ENCODE measurements at regions not wholly inside any gene's neighbourhood (a gene's known extent, or its start where the extent isn't known, plus 50 kb on each side); places are given as distances from the start of the nearest gene placed in this dataset.

DNA sequence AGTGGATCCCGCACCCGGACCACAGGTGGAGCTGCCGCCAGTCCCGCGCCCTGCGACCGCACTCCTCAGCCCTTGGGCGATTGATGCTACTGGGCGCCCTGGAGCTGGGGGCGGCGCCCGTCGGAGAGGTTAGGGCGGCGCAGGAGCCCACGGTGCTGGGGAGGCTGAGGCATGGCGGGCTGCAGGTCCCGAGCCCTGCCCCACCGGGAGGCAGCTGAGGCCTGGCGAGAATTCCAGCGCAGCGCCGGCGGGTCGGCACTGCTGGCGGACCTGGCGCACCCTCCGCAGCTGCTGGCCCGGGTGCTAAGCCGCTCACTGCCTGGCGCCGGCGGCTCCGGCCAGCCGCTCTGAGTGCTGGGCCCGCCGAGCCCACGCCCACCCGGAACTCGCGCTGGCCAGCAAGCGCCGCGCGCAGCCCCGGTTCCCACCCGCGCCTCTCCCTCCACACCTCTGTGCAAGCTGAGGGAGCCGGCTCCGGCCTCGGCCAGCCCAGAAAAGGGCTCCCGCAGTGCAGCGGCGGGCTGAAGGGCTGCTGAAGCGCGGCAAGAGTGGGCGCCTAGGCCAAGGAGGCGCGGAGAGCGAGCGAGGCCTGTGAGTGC lies 1256.5 kb downstream of the STIM2 start:
- DNase-seq, result no peak

- no peak for DNase-seq
These were observed 1285.5 kb downstream of the STIM2 start for GRCh38 chr4:28146191-28146590.

- DNase-seq, result no peak
These were observed 1287.6 kb downstream of the STIM2 start for GRCh38 chr4:28148221-28148620.

GRCh38 chr4:28149762-28150161 lies 1289.1 kb downstream of the STIM2 start:
- DNase-seq, result no peak

GRCh38 chr4:28151314-28151713 lies 1290.7 kb downstream of the STIM2 start:
- no peak for DNase-seq

DNA sequence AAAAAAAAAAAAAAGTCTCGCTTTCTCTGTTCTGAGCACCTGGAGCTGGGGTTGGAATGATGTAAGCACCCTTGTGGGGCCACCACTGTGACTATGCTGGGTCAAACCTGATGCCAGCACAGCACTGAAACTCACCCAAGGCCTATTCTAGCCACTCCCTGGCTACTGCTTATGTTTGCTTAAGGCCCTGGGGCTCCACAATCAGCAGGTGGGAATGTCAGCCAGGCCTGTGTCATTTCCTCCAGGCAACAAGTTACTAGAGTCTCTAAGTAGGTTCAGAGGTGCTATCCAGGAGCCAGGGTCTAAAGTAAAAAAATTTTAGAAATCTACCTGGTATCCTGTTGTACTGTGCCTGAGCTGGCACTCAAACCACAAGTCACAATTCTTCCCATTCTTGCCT lies 1306.8 kb downstream of the STIM2 start:
- no peak for DNase-seq

DNA sequence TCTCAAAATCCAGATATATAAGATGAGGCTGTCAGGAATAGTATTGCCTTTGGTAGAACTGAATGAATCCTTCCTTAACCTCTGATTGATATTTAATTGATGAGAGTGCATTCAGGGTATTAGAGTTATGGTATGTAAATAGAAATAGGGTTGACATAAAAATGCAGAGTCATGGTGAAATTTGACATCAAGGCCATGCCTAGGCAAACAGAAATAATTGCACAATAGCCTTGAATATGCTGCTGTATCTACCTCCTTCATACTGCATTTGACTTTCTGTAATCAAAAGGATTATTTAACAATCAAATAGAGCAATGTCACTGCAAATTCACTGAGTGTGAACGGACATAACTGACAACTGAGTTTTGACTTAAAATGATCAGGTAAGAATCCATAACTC lies 1316.3 kb downstream of the STIM2 start:
- no peak for DNase-seq

DNA sequence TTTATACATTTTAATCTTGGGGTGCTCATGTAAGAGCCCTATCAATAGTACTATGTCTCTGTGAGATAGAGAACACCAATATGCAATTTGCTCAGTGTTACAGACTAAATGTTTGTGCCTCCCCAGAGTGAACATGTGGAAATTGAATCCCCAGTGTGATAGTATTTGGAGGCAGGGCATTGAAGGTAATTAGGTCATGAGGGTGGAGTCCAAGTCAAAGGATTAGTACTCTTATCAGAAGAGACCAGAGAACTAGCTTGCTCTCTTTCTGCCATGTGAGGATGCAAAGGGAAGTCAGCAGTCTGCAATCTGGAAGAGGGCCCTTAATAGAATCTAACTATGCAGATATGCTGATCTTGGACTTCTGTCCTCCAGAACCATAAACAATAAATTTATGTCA lies 1317.0 kb downstream of the STIM2 start:
- no peak for DNase-seq

GRCh38 chr4:28179126-28179525 lies 1318.5 kb downstream of the STIM2 start:
- no peak for DNase-seq

GRCh38 chr4:28209371-28209924 lies 1348.8 kb downstream of the STIM2 start:
- DNase-seq, result no peak

- no peak for DNase-seq
These were observed 1351.2 kb downstream of the STIM2 start for GRCh38 chr4:28211676-28212470.

- no peak for DNase-seq
These were observed 1360.9 kb downstream of the STIM2 start for GRCh38 chr4:28221536-28221935.

DNA sequence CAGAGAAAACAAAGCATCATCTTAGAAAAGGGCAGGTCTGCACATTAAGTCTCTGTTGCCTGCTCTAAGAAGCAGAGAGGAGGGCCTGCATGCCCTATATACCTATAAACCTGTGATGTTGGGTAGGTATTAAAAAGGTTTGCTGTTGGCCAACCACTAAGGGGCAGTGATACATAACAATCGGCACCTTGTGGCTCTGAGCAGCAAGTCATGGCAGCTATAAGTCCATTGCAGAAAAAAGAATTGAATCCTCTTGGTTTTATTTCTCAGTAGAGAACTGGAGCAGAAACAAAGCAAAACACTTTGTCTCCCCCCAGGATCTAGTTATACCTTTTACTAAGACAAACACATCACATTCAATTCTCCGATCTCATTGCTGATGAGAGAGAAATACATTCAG lies 1364.4 kb downstream of the STIM2 start:
- no peak for DNase-seq

- DNase-seq, result no peak
These were observed 1365.2 kb downstream of the STIM2 start for GRCh38 chr4:28225689-28226353.

GRCh38 chr4:28226962-28227361 lies 1366.3 kb downstream of the STIM2 start:
- no peak for DNase-seq

- DNase-seq, result no peak
These were observed 1367.1 kb downstream of the STIM2 start for GRCh38 chr4:28227764-28228163.

DNA sequence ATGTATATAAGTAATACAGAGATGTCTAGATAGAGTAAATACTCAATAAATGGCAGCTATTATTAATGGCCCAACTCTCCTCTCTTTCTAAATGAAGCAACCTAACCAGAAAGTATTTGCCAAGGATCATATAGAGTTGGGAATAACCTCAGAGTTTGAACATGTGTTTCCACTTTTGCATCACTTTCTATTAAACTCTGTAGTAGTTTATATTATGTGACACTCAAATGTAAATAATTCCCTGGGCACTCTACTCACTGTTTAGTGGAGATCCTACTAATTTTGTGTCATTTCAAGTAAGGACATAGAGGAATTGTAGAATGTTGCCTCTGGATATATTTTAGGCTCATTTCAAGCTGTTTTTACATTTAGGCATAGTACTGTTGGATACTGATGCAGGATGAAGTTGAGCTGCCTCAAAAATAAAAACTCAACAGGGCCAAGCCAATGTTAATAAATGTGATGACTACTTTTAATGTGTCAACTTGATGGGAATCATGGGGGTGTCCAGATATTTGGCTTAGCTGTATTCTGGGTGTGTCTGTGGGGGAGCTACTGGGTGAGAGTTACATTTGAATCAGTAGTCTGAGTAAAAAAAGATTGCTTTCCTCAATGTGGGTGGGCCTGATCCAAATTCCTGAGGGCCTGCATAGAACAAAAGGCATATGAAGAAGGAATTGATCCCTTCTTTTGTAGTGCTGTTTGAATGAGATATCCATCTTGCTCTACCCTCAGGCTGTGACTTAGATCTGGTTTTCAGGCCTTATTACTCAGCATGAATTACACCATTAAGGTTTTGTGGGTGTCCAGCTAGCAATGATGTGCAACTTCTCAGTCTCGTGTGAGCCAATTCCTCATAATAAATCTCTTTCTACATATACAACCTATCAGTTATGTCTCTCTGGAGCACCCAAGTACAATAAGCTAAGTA lies 1368.2 kb downstream of the STIM2 start:
- no peak for DNase-seq

DNA sequence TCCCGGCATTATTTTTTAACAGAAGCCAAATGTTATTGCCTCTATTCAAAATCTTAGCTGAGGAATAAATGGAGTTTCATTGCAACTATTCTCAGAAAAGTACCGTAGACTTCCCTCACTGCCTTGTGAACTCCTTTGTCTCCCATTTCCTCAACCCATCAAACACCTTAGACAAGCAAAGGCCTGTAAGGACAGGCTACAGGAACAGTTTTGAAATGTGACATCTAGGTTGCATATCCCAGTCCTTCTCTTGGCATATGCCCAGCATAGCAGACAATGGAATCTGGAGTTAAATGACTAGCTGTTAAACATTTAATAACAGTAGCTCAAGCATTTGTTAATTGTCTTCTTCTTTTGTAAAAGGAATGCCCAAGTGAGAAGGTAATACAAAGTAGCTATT lies 1371.7 kb downstream of the STIM2 start:
- DNase-seq, result no peak

- DNase-seq, result no peak
These were observed 1372.3 kb downstream of the STIM2 start for GRCh38 chr4:28232951-28233350.

DNA sequence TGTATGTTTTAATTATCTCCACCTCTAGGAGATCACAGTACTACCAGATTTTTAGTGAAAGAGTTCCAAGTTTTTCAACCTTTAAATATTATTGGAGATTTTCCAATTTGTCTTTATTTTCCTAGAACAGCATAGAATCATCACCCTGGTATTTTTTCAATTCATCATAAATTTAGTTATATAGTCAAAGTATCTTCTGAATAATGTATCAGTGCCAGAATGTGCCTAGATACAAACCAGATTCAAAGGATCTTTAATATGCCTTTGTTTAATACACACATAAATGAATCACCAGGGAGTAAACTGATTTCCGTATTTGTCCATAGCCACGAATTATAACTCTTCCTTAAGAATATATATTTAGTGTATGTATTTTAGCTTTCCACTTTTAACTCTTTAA lies 1373.1 kb downstream of the STIM2 start:
- no peak for DNase-seq

- DNase-seq, result no peak
These were observed 1378.2 kb downstream of the STIM2 start for GRCh38 chr4:28238876-28239275.

- DNase-seq, result no peak
These were observed 1380.4 kb downstream of the STIM2 start for GRCh38 chr4:28241021-28241420.

GRCh38 chr4:28247805-28248204 lies 1387.2 kb downstream of the STIM2 start:
- no peak for DNase-seq
